Ishikawa (cell line): ENCODE measurements at regions not wholly inside any gene's neighbourhood (a gene's known extent, or its start where the extent isn't known, plus 50 kb on each side); places are given as distances from the start of the nearest gene placed in this dataset.

Experiments used
- FOXM1 ChIP-seq: IDR thresholded peaks from 2 replicates; pipeline ENCODE4 v1.6.1; 2012; ENCODE audit warnings: low read depth, borderline replicate concordance
- RAD21 ChIP-seq: IDR thresholded peaks from 2 replicates; pipeline ENCODE4 v1.6.1; 2012; ENCODE audit warnings: low read depth
- TEAD4 ChIP-seq: IDR thresholded peaks from 2 replicates; pipeline ENCODE4 v1.6.1; 2012
- YY1 ChIP-seq: IDR thresholded peaks from 2 replicates; pipeline ENCODE4 v1.6.1; 2012; ENCODE audit warnings: low read depth
- ZBTB7A ChIP-seq: IDR thresholded peaks from 2 replicates; pipeline ENCODE4 v1.6.1; 2012; ENCODE audit warnings: low read depth
- TF ChIP-seq, protein P1 (sequence below): IDR thresholded peaks from 2 replicates; pipeline ENCODE4 v1.6.1; 2012
- TF ChIP-seq, protein P2 (sequence below): IDR thresholded peaks from 2 replicates; pipeline ENCODE4 v1.6.1; 2012

DNA sequence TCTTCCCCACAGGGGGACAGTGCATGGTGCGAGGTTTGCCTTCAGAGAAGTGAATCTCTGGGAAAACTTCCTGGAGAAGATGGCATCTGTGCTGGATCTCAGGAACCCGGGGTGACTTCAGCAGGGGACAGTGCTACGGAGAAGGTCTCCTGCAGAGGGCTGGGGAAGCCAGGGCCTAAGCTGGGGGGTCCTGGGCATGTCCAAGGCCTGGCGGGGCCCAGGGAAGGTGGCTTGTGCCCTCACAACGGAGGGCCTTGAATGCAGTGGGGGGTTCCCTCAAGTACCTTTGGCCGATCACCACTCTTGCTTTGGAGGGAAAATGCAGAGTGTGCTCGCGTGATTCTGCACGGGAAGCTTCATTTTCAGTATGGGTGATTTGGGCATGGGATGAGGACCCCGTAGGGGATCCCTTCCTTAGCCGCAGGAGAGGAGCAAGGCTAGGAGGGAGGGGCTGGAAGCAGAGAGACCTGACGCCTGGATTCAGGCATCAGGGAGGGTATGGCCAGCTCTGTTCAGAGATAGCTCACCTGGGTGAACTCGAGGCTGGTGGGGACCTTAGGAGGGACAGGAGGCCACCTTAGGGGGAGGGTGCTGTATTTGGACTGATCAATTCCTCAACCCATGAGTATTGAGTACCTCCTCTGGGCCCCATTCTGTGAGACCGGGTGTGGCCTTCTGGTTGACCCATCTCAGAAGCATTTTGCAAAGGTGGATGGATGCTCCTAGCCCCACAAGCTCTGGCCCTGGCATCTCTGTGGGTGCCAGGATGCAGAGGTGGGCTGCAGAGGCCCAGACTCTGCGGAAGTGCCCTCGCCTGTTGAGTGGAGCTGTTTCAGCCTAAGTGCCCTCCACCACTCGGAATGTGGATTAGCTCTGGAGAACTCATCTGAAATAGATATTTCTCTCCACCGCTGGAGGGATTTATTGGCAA is 529.4 kb downstream of the TBC1D22A start:
- TF ChIP-seq, protein P1, sequence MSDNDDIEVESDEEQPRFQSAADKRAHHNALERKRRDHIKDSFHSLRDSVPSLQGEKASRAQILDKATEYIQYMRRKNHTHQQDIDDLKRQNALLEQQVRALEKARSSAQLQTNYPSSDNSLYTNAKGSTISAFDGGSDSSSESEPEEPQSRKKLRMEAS, result no peak
- TF ChIP-seq YY1 (no peak), TEAD4 (no peak), RAD21 (no peak), FOXM1 (no peak), ZBTB7A (no peak)
- TF ChIP-seq, protein P2, sequence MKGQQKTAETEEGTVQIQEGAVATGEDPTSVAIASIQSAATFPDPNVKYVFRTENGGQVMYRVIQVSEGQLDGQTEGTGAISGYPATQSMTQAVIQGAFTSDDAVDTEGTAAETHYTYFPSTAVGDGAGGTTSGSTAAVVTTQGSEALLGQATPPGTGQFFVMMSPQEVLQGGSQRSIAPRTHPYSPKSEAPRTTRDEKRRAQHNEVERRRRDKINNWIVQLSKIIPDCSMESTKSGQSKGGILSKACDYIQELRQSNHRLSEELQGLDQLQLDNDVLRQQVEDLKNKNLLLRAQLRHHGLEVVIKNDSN, result no peak
